Loucy (cell line): ENCODE measurements at regions not wholly inside any gene's neighbourhood (a gene's known extent, or its start where the extent isn't known, plus 50 kb on each side); places are given as distances from the start of the nearest gene placed in this dataset.

ENCODE experiments used
- H2AFZ ChIP-seq: fragments of 200-600 bp; sonication (generic); 2 replicates; pipeline ENCODE4 v1.6.0; 2016; ENCODE audit warnings: antibody characterized with exemption, mild to moderate bottlenecking, low read length, moderate library complexity
- H3F3A ChIP-seq: fragments of 200-600 bp; 2 replicates; pipeline ENCODE4 v1.6.0; 2016; ENCODE audit warnings: antibody characterized with exemption, low read depth, mild to moderate bottlenecking
- H3K27me3 ChIP-seq: fragments of 200-600 bp; sonication (generic); 2 replicates; pipeline ENCODE4 v1.6.1; 2014; ENCODE audit warnings: low read length, mild to moderate bottlenecking; ENCODE audit not compliant: insufficient read depth, poor library complexity, severe bottlenecking
- H3K36me3 ChIP-seq: fragments of 200-600 bp; sonication (generic); 2 replicates; pipeline ENCODE4 v1.6.1; 2016; ENCODE audit warnings: low read length; ENCODE audit not compliant: insufficient read depth
- H3K4me1 ChIP-seq: fragments of 200-600 bp; sonication (generic); 2 replicates; pipeline ENCODE4 v1.5.1; 2014; ENCODE audit warnings: low read length, mild to moderate bottlenecking; ENCODE audit not compliant: insufficient read depth, poor library complexity, severe bottlenecking
- H3K4me2 ChIP-seq: fragments of 200-600 bp; sonication (generic); 2 replicates; pipeline ENCODE4 v1.6.0; 2014; ENCODE audit warnings: antibody characterized with exemption, low read length, low read depth, mild to moderate bottlenecking; ENCODE audit not compliant: poor library complexity, severe bottlenecking
- H3K4me3 ChIP-seq: fragments of 200-600 bp; sonication (generic); 2 replicates; pipeline ENCODE4 v1.5.1; 2014; ENCODE audit warnings: low read length, mild to moderate bottlenecking, mixed read lengths; ENCODE audit not compliant: poor library complexity, severe bottlenecking
- H3K79me2 ChIP-seq: fragments of 200-600 bp; sonication (generic); 2 replicates; pipeline ENCODE4 v1.6.1; 2014; ENCODE audit warnings: low read length; ENCODE audit not compliant: insufficient read depth
- H3K9ac ChIP-seq: fragments of 200-600 bp; sonication (generic); 2 replicates; pipeline ENCODE4 v1.6.0; 2014; ENCODE audit warnings: mild to moderate bottlenecking, low read depth, low read length, moderate library complexity; ENCODE audit not compliant: poor library complexity, severe bottlenecking
- H3K9me2 ChIP-seq: fragments of 200-600 bp; sonication (generic); replicated peaks from 2 replicates; pipeline ENCODE4 v1.6.1; 2016; ENCODE audit warnings: low read depth, low read length, mixed read lengths
- H3K9me3 ChIP-seq: fragments of 200-600 bp; sonication (generic); 2 replicates; pipeline ENCODE4 v1.6.1; 2014; ENCODE audit warnings: mild to moderate bottlenecking, antibody characterized with exemption, low read length, low read depth; ENCODE audit not compliant: insufficient read depth
- H4K20me1 ChIP-seq: fragments of 200-600 bp; sonication (generic); 2 replicates; pipeline ENCODE4 v1.6.0; 2014; ENCODE audit warnings: antibody characterized with exemption, low read length, mild to moderate bottlenecking; ENCODE audit not compliant: insufficient read depth, poor library complexity, severe bottlenecking
- EZH2phosphoT487 ChIP-seq: fragments of 200-600 bp; IDR thresholded peaks from 2 replicates; pipeline ENCODE4 v1.6.1; 2018; ENCODE audit warnings: antibody characterized with exemption, mild to moderate bottlenecking, moderate library complexity, borderline replicate concordance
- TF ChIP-seq, protein P1 (sequence below): fragments of 200-600 bp; sonication (generic); conservative IDR thresholded peaks from 2 replicates; pipeline ENCODE4 v1.5.1; 2014; ENCODE audit warnings: mild to moderate bottlenecking, antibody characterized with exemption, low read length

GRCh38 chr10:124308056-124308645 lies 110.6 kb downstream of the OAT start:
- H3K4me2 ChIP-seq = no peak overlapping the region
- no peaks in the 10 kb centered on the region for H3K36me3 ChIP-seq
- no peaks in the 10 kb centered on the region for H3K79me2 ChIP-seq
- no peak overlapping the region for H2AFZ ChIP-seq
- no peak overlapping the region for H3K4me3 ChIP-seq
- no peaks in the 10 kb centered on the region for H3K27me3 ChIP-seq
- no peaks in the 10 kb centered on the region for H4K20me1 ChIP-seq
- H3K9me2 ChIP-seq = no peaks in the 10 kb centered on the region
- TF ChIP-seq, protein P1, sequence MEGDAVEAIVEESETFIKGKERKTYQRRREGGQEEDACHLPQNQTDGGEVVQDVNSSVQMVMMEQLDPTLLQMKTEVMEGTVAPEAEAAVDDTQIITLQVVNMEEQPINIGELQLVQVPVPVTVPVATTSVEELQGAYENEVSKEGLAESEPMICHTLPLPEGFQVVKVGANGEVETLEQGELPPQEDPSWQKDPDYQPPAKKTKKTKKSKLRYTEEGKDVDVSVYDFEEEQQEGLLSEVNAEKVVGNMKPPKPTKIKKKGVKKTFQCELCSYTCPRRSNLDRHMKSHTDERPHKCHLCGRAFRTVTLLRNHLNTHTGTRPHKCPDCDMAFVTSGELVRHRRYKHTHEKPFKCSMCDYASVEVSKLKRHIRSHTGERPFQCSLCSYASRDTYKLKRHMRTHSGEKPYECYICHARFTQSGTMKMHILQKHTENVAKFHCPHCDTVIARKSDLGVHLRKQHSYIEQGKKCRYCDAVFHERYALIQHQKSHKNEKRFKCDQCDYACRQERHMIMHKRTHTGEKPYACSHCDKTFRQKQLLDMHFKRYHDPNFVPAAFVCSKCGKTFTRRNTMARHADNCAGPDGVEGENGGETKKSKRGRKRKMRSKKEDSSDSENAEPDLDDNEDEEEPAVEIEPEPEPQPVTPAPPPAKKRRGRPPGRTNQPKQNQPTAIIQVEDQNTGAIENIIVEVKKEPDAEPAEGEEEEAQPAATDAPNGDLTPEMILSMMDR = no peak
- no peak for TF ChIP-seq EZH2phosphoT487
- H3K9me3 ChIP-seq = no peaks in the 10 kb centered on the region
- H3K9ac ChIP-seq = no peak overlapping the region
- H3F3A ChIP-seq = no peaks in the 10 kb centered on the region
- H3K4me1 ChIP-seq = no peaks in the 10 kb centered on the region

- no peak overlapping the region for H3K4me2 ChIP-seq
- H3K9ac ChIP-seq = no peak overlapping the region
- TF ChIP-seq EZH2phosphoT487 = no peak
- TF ChIP-seq, protein P1 = no peak
- H3K79me2 ChIP-seq = no peaks in the 10 kb centered on the region
- no peak overlapping the region for H2AFZ ChIP-seq
- H3F3A ChIP-seq = no peaks in the 10 kb centered on the region
- no peaks in the 10 kb centered on the region for H3K36me3 ChIP-seq
- H3K4me3 ChIP-seq = no peak overlapping the region
- H3K9me3 ChIP-seq = no peaks in the 10 kb centered on the region
- H3K27me3 ChIP-seq = no peaks in the 10 kb centered on the region
- no peaks in the 10 kb centered on the region for H4K20me1 ChIP-seq
- H3K9me2 ChIP-seq = no peaks in the 10 kb centered on the region
- H3K4me1 ChIP-seq = no peaks in the 10 kb centered on the region
Measured at GRCh38 chr10:124307591-124307990, 111.1 kb downstream of the OAT start.

DNA sequence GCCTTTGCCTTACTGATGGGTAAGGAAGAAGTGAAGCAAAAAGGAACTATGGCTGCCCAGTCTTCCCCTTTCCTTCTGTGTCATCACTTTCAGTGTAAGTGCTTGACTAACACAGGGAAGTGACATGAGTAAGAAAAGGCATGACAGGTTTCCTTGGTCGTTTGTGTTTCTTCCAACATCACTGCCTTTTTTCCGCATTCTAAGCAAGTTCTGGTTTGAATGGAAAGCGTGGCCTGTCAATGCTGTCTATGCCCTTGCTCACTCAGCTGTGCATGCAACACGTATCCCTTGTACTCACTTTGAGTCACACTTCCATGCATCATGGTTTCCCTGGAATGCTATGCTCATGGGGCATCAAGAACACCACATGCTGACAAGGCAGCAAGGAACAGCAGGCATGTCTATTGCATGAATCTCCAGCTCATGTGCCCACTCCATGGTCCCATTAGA lies 111.8 kb downstream of the OAT start:
- TF ChIP-seq, protein P1 = no peak
- no peak for TF ChIP-seq EZH2phosphoT487
- no peak overlapping the region for H3K4me3 ChIP-seq
- H3K9me3 ChIP-seq = no peaks in the 10 kb centered on the region
- no peaks in the 10 kb centered on the region for H3K27me3 ChIP-seq
- no peaks in the 10 kb centered on the region for H3K9me2 ChIP-seq
- H3K4me2 ChIP-seq = no peak overlapping the region
- no peaks in the 10 kb centered on the region for H3K4me1 ChIP-seq
- H4K20me1 ChIP-seq = no peaks in the 10 kb centered on the region
- no peaks in the 10 kb centered on the region for H3F3A ChIP-seq
- H3K9ac ChIP-seq = no peak overlapping the region
- no peaks in the 10 kb centered on the region for H3K79me2 ChIP-seq
- no peaks in the 10 kb centered on the region for H3K36me3 ChIP-seq
- H2AFZ ChIP-seq = no peak overlapping the region
